ENCODE measurements at regions not wholly inside any gene's neighbourhood (a gene's known extent, or its start where the extent isn't known, plus 50 kb on each side); places are given as distances from the start of the nearest gene placed in this dataset.

GRCh38 chr12:23380419-23381100, 568.9 kb downstream of the SOX5 start:
- TF ChIP-seq CTCF (IDR thresholded peaks at IDR 0.05; ENCODE audit: low read depth, low read length) (no peak), EZH2phosphoT487 (IDR thresholded peaks at IDR 0.05; ENCODE audit: low read depth) (no peak)
